ENCODE measurements at regions not wholly inside any gene's neighbourhood (a gene's known extent, or its start where the extent isn't known, plus 50 kb on each side); places are given as distances from the start of the nearest gene placed in this dataset.

GRCh38 chr2:8569332-8569930 is 112.4 kb upstream of the ID2 start:
- in situ Hi-C loops (cut with MboI; ENCODE audit: low sequenced_read_pairs): no loop called here

GRCh38 chr2:8570637-8571036 is 111.2 kb upstream of the ID2 start:
- in situ Hi-C loops (cut with MboI; ENCODE audit: low sequenced_read_pairs): no loop called here

GRCh38 chr2:8571301-8571791 is 110.5 kb upstream of the ID2 start:
- in situ Hi-C loops (cut with MboI; ENCODE audit: low sequenced_read_pairs): no loop called here

- in situ Hi-C loops (cut with MboI; ENCODE audit: low sequenced_read_pairs): no loop called here
Observed at GRCh38 chr2:8571792-8572499, 109.9 kb upstream of the ID2 start.

GRCh38 chr2:8572712-8573233 is 109.1 kb upstream of the ID2 start:
- in situ Hi-C loops (cut with MboI; ENCODE audit: low sequenced_read_pairs): no loop called here

GRCh38 chr2:8573234-8573941 is 108.5 kb upstream of the ID2 start:
- in situ Hi-C loops (cut with MboI; ENCODE audit: low sequenced_read_pairs): no loop called here

GRCh38 chr2:8573942-8574195 is 108.0 kb upstream of the ID2 start:
- in situ Hi-C loops (cut with MboI; ENCODE audit: low sequenced_read_pairs): no loop called here

GRCh38 chr2:8574196-8575037 is 107.4 kb upstream of the ID2 start:
- in situ Hi-C loops (cut with MboI; ENCODE audit: low sequenced_read_pairs): no loop called here

- in situ Hi-C loops (cut with MboI; ENCODE audit: low sequenced_read_pairs): no loop called here
Observed at GRCh38 chr2:8575038-8575833, 106.6 kb upstream of the ID2 start.

GRCh38 chr2:8575834-8576423 is 105.9 kb upstream of the ID2 start:
- in situ Hi-C loops (cut with MboI; ENCODE audit: low sequenced_read_pairs): no loop called here

- in situ Hi-C loops (cut with MboI; ENCODE audit: low sequenced_read_pairs): no loop called here
Observed at GRCh38 chr2:8576525-8577167, 105.2 kb upstream of the ID2 start.

GRCh38 chr2:8577573-8577972 is 104.3 kb upstream of the ID2 start:
- in situ Hi-C loops (cut with MboI; ENCODE audit: low sequenced_read_pairs): no loop called here

GRCh38 chr2:8578335-8579244 is 103.3 kb upstream of the ID2 start:
- in situ Hi-C loops (cut with MboI; ENCODE audit: low sequenced_read_pairs): no loop called here

- in situ Hi-C loops (cut with MboI; ENCODE audit: low sequenced_read_pairs): no loop called here
Observed at GRCh38 chr2:8579485-8580085, 102.3 kb upstream of the ID2 start.

- in situ Hi-C loops (cut with MboI; ENCODE audit: low sequenced_read_pairs): no loop called here
Observed at GRCh38 chr2:8580316-8581233, 101.3 kb upstream of the ID2 start.

- in situ Hi-C loops (cut with MboI; ENCODE audit: low sequenced_read_pairs): no loop called here
Observed at GRCh38 chr2:8581234-8581561, 100.7 kb upstream of the ID2 start.

- in situ Hi-C loops (cut with MboI; ENCODE audit: low sequenced_read_pairs): no loop called here
Observed at GRCh38 chr2:8581601-8582041, 100.2 kb upstream of the ID2 start.

Measured in HL-60/S4 treated with phorbol 12-myristate 13-acetate at 8.2 ng/mL for 4 days and 3 days (cell line).